A673 (cell line): ENCODE measurements at regions not wholly inside any gene's neighbourhood (a gene's known extent, or its start where the extent isn't known, plus 50 kb on each side); places are given as distances from the start of the nearest gene placed in this dataset.

Experiments
- BruUV-seq: library from RNA; stranded (reverse); fragments of 400-500 nt; replicated peaks from 2 replicates; lab custom pipeline; 2021; lab: Mats Ljungman, UMichigan
- CTCF ChIA-PET: fragments of 300-600 bp; sonication (Branson Sonifier 250); formaldehyde crosslinking; loops from one replicate; lab custom pipeline; 2022; ENCODE audit warnings: antibody characterized with exemption; lab: Charles Lee
- POLR2A ChIA-PET: fragments of 300-600 bp; sonication (Branson Sonifier 250); formaldehyde crosslinking; loops from one replicate; lab custom pipeline; 2022; ENCODE audit warnings: antibody characterized with exemption; ENCODE audit not compliant: low non-redundant PET; lab: Charles Lee
- DNase-seq: peaks from one replicate; pipeline ENCODE4 v3.0.0-alpha.2; 2015; ENCODE audit warnings: low spot score
- H3K27ac ChIP-seq: fragments of 200-600 bp; sonication (generic); 2 replicates; pipeline ENCODE4 v1.5.1; 2016; ENCODE audit warnings: mixed run types, low read depth, mild to moderate bottlenecking, mixed read lengths, antibody characterized with exemption, low read length; ENCODE audit not compliant: poor library complexity, severe bottlenecking
- H3K27me3 ChIP-seq: fragments of 200-600 bp; sonication (generic); replicated peaks from 2 replicates; pipeline ENCODE4 v1.6.1; 2017; ENCODE audit warnings: mixed run types, low read depth, mild to moderate bottlenecking, mixed read lengths, antibody characterized with exemption, low read length; ENCODE audit not compliant: insufficient read depth, poor library complexity
- H3K36me3 ChIP-seq: fragments of 200-600 bp; sonication (generic); 2 replicates; pipeline ENCODE4 v1.6.1; 2016; ENCODE audit warnings: mixed run types, mild to moderate bottlenecking, mixed read lengths, antibody characterized with exemption, low read length; ENCODE audit not compliant: insufficient read depth, poor library complexity, severe bottlenecking
- H3K4me1 ChIP-seq: fragments of 200-600 bp; sonication (generic); 2 replicates; pipeline ENCODE4 v1.6.1; 2017; ENCODE audit warnings: mixed run types, mild to moderate bottlenecking, mixed read lengths, antibody characterized with exemption, low read length; ENCODE audit not compliant: insufficient read depth, poor library complexity, severe bottlenecking
- H3K4me3 ChIP-seq: fragments of 200-600 bp; sonication (generic); 2 replicates; pipeline ENCODE4 v1.5.1; 2016; ENCODE audit warnings: low read depth, mixed run types, mild to moderate bottlenecking, mixed read lengths, low read length; ENCODE audit not compliant: poor library complexity, severe bottlenecking
- H3K9me3 ChIP-seq: fragments of 200-600 bp; sonication (generic); 2 replicates; pipeline ENCODE4 v1.6.1; 2016; ENCODE audit warnings: mixed run types, low read depth, mild to moderate bottlenecking, mixed read lengths, antibody characterized with exemption, low read length; ENCODE audit not compliant: poor library complexity, severe bottlenecking
- EZH2 ChIP-seq: fragments of 200-600 bp; sonication (generic); IDR thresholded peaks from 2 replicates; pipeline ENCODE4 v1.6.1; 2017; ENCODE audit warnings: borderline replicate concordance, low read depth, mild to moderate bottlenecking, mixed read lengths, antibody characterized with exemption, low read length; ENCODE audit not compliant: poor library complexity, severe bottlenecking
- intact Hi-C: fragments of 100-400 bp; cut with micrococcal nuclease; formaldehyde crosslinking; loops from one replicate; pipeline ENCODE4 v1.10.0; 2022; ENCODE audit not compliant: unreplicated experiment
- TF ChIP-seq, protein P1 (sequence below): fragments of 300-800, 200-600 bp; sonication (generic); conservative IDR thresholded peaks from 2 replicates; pipeline ENCODE4 v1.5.1; 2017; ENCODE audit warnings: low read depth, mild to moderate bottlenecking, antibody characterized with exemption, low read length, moderate library complexity, mixed read lengths

DNA sequence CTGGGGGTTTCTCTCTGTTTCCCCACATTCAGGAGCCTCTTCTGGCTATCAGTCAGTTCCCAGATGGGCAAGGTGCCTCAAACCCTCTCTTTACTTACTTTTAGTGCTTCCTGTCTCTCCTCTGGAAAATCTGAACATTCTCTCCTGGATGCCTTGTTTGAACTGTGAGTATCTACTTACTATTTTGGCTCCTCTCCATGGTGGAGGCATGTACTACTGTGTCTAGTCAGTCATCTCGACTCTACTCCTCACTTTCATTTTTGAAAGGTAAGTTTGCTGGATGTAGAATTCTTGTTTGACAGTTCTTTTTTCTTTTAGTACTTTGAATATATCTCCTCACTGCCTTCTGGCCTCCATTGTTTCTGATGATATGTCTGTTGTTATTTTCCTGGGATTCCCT is 70.9 kb upstream of the FAM78B start:
- no peak for TF ChIP-seq EZH2
- TF ChIP-seq, protein P1, sequence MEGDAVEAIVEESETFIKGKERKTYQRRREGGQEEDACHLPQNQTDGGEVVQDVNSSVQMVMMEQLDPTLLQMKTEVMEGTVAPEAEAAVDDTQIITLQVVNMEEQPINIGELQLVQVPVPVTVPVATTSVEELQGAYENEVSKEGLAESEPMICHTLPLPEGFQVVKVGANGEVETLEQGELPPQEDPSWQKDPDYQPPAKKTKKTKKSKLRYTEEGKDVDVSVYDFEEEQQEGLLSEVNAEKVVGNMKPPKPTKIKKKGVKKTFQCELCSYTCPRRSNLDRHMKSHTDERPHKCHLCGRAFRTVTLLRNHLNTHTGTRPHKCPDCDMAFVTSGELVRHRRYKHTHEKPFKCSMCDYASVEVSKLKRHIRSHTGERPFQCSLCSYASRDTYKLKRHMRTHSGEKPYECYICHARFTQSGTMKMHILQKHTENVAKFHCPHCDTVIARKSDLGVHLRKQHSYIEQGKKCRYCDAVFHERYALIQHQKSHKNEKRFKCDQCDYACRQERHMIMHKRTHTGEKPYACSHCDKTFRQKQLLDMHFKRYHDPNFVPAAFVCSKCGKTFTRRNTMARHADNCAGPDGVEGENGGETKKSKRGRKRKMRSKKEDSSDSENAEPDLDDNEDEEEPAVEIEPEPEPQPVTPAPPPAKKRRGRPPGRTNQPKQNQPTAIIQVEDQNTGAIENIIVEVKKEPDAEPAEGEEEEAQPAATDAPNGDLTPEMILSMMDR = no peak
- no peak overlapping the region for H3K4me3 ChIP-seq
- ChIA-PET POLR2A (no interaction called here), CTCF (no interaction called here)
- BruUV-seq = no TSS peak
- H3K4me1 ChIP-seq = no peaks in the 10 kb centered on the region
- no peak for DNase-seq
- H3K36me3 ChIP-seq = no peaks in the 10 kb centered on the region
- no peak overlapping the region for H3K27ac ChIP-seq
- H3K9me3 ChIP-seq = no peaks in the 10 kb centered on the region
- intact Hi-C loops = no loop called here
- no peaks in the 10 kb centered on the region for H3K27me3 ChIP-seq

DNA sequence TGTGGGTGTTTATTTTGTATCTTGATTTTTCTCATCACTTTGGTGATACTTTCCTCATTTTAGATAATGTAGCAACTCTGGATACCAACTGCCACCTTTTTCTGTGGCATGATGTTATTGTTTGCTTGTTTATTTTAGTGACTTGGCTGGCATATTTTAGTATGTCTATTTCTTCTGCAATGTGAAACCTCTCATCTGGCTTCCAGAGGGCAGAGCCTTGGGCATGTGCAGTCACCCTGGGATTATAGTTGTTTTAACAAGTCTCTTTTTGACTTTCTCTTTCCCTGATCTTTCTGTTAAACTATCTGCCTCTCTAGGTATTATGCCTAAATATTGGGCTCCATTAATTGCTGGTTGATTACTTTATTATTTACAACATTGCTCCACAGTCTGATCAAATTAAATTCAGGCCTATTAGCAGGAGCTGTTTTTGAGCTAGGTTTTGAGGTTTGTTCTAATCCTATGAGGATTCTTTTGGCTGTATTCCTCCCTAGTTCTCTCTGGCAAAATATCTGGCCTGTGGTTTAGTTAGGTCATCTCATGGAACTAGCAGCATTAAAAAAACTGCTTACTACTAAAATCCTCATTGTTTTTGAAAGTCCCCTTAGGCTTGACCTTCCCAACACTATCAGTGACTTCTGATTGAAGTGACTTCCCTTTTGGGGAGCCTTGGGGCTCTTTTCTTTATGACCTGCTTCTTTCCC is 86.4 kb upstream of the FAM78B start:
- H3K4me1 ChIP-seq = no peaks in the 10 kb centered on the region
- no peaks in the 10 kb centered on the region for H3K36me3 ChIP-seq
- ChIA-PET CTCF (no interaction called here), POLR2A (no interaction called here)
- DNase-seq = no peak
- H3K27ac ChIP-seq = no peak overlapping the region
- H3K4me3 ChIP-seq = no peak overlapping the region
- intact Hi-C loops = no loop called here
- H3K27me3 ChIP-seq = no peaks in the 10 kb centered on the region
- no peak for TF ChIP-seq EZH2
- TF ChIP-seq, protein P1 = no peak
- H3K9me3 ChIP-seq = no peaks in the 10 kb centered on the region
- no TSS peak for BruUV-seq

DNA sequence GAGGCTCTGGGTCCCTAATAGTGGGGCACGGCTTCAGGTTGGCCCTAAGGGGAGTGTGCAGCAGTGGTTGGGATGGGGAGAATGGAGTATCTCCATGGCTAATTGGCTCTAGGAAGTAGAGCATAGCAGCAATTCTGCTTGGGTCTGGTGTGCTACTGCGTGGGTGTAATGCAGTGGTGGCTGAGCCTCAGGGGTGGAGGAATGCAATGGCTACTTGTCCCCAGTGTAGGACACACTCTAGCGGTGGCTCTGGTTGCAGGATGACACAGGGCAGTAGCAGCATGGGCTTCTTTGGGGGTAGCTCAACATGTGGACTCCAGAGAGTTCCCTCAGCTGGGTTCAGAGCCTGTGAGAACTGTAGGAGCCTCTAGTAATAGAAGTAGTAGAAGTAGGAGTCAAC is 91.2 kb upstream of the FAM78B start:
- Histone ChIP-seq H3K36me3 (no peaks in the 10 kb centered on the region), H3K4me1 (no peaks in the 10 kb centered on the region), H3K9me3 (no peaks in the 10 kb centered on the region), H3K27ac (no peak overlapping the region), H3K4me3 (no peak overlapping the region), H3K27me3 (no peaks in the 10 kb centered on the region)
- TF ChIP-seq EZH2 = no peak
- TF ChIP-seq, protein P1 = no peak
- BruUV-seq = no TSS peak
- no peak for DNase-seq
- POLR2A ChIA-PET = no interaction called here
- CTCF ChIA-PET = no interaction called here
- intact Hi-C loops = no loop called here
